SU-DHL-6 (cell line): ENCODE measurements at regions not wholly inside any gene's neighbourhood (a gene's known extent, or its start where the extent isn't known, plus 50 kb on each side); places are given as distances from the start of the nearest gene placed in this dataset.

ENCODE experiments used
- H2AFZ ChIP-seq: fragments of 200-600 bp; sonication (generic); 2 replicates; pipeline ENCODE4 v1.6.1; 2014; ENCODE audit warnings: low read depth, mild to moderate bottlenecking, moderate library complexity, mixed read lengths, antibody characterized with exemption, low read length; ENCODE audit not compliant: severe bottlenecking
- H3F3A ChIP-seq: fragments of 200-600 bp; shearing (Covaris generic); 2 replicates; pipeline ENCODE4 v1.6.0; 2016; ENCODE audit warnings: antibody characterized with exemption, mild to moderate bottlenecking; ENCODE audit not compliant: insufficient read depth
- H3K27ac ChIP-seq: fragments of 200-600 bp; sonication (generic); 2 replicates; pipeline ENCODE4 v1.5.1; 2016; ENCODE audit warnings: low read depth, mild to moderate bottlenecking, low read length, moderate library complexity, mixed read lengths
- H3K27me3 ChIP-seq: fragments of 200-600 bp; sonication (generic), shearing (Covaris generic); 2 replicates; pipeline ENCODE4 v1.6.0; 2014; ENCODE audit warnings: mild to moderate bottlenecking, low read length
- H3K36me3 ChIP-seq: fragments of 200-600 bp; sonication (generic); 2 replicates; pipeline ENCODE4 v1.6.1; 2014; ENCODE audit warnings: mild to moderate bottlenecking, low read length, mixed read lengths
- H3K4me2 ChIP-seq: fragments of 300-600, 200-600 bp; shearing (Covaris generic), sonication (generic); 2 replicates; pipeline ENCODE4 v1.6.0; 2014; ENCODE audit warnings: low read length, low read depth, mild to moderate bottlenecking; ENCODE audit not compliant: poor library complexity, severe bottlenecking
- H3K4me3 ChIP-seq: fragments of 200-600 bp; sonication (generic); 2 replicates; pipeline ENCODE4 v1.5.1; 2014; ENCODE audit warnings: antibody characterized with exemption, low read length, mild to moderate bottlenecking, mixed read lengths; ENCODE audit not compliant: insufficient read depth, poor library complexity, severe bottlenecking
- H3K79me2 ChIP-seq: fragments of 200-600 bp; sonication (generic); 2 replicates; pipeline ENCODE4 v1.6.1; 2014; ENCODE audit warnings: mild to moderate bottlenecking, low read length, moderate library complexity; ENCODE audit not compliant: insufficient read depth
- H3K9ac ChIP-seq: fragments of 200-600 bp; sonication (generic); 2 replicates; pipeline ENCODE4 v1.7.0; 2014; ENCODE audit warnings: mild to moderate bottlenecking, low read length
- H3K9me2 ChIP-seq: fragments of 200-600 bp; sonication (generic); replicated peaks from 2 replicates; pipeline ENCODE4 v1.6.1; 2014; ENCODE audit warnings: low read length; ENCODE audit not compliant: insufficient read depth
- H3K9me3 ChIP-seq: fragments of 200-600 bp; sonication (generic); 2 replicates; pipeline ENCODE4 v1.6.1; 2014; ENCODE audit warnings: low read length, mixed read lengths; ENCODE audit not compliant: insufficient read depth
- H4K20me1 ChIP-seq: fragments of 200-600 bp; sonication (generic); 2 replicates; pipeline ENCODE4 v1.6.1; 2014; ENCODE audit warnings: low read depth, mild to moderate bottlenecking, antibody characterized with exemption, low read length, moderate library complexity, mixed read lengths
- CTCF ChIP-seq: fragments of 200-600 bp; sonication (generic); IDR thresholded peaks from one replicate; pipeline ENCODE4 v1.5.1; 2017; ENCODE audit warnings: antibody characterized with exemption, mild to moderate bottlenecking, low read length, moderate library complexity; ENCODE audit not compliant: insufficient read depth, poor library complexity, severe bottlenecking
- EZH2phosphoT487 ChIP-seq: fragments of 200-600 bp; sonication (generic), shearing (Covaris generic); conservative IDR thresholded peaks from 2 replicates; pipeline ENCODE4 v1.6.1; 2018; ENCODE audit warnings: mild to moderate bottlenecking, antibody characterized with exemption, low read length, moderate library complexity, mixed read lengths

GRCh38 chr2:120805011-120805410 is 69.3 kb downstream of the GLI2 start:
- H3K4me2 ChIP-seq, result no peak overlapping the region
- TF ChIP-seq CTCF, result no peak
- no peak for TF ChIP-seq EZH2phosphoT487

GRCh38 chr2:120805602-120806001 is 69.9 kb downstream of the GLI2 start:
- Histone ChIP-seq H3K9me2 (no peaks in the 10 kb centered on the region), H3K4me2 (no peak overlapping the region), H3K79me2 (no peaks in the 10 kb centered on the region), H2AFZ (no peak overlapping the region), H3K36me3 (no peaks in the 10 kb centered on the region), H3K27me3 (no peaks in the 10 kb centered on the region), H3K4me3 (no peak overlapping the region), H4K20me1 (no peaks in the 10 kb centered on the region), H3K27ac (no peak overlapping the region), H3K9ac (no peak overlapping the region), H3K9me3 (no peaks in the 10 kb centered on the region), H3F3A (no peaks in the 10 kb centered on the region)
- TF ChIP-seq EZH2phosphoT487, result no peak
- TF ChIP-seq CTCF, result no peak

More at GRCh38 chr2:120805011-120805410, 69.3 kb downstream of the GLI2 start:
- no peaks in the 10 kb centered on the region for H3K36me3 ChIP-seq
- no peaks in the 10 kb centered on the region for H3K9me2 ChIP-seq
- H3F3A ChIP-seq, result no peaks in the 10 kb centered on the region
- H3K79me2 ChIP-seq, result no peaks in the 10 kb centered on the region
- no peaks in the 10 kb centered on the region for H3K9me3 ChIP-seq
- no peak overlapping the region for H3K9ac ChIP-seq
- no peak overlapping the region for H3K4me3 ChIP-seq
- H3K27ac ChIP-seq, result no peak overlapping the region
- H4K20me1 ChIP-seq, result no peaks in the 10 kb centered on the region
- no peak overlapping the region for H2AFZ ChIP-seq
- no peaks in the 10 kb centered on the region for H3K27me3 ChIP-seq

GRCh38 chr2:120807751-120808150 is 72.1 kb downstream of the GLI2 start:
- no peaks in the 10 kb centered on the region for H3K9me3 ChIP-seq
- no peak for TF ChIP-seq EZH2phosphoT487
- no peak for TF ChIP-seq CTCF
- no peaks in the 10 kb centered on the region for H3K27me3 ChIP-seq

GRCh38 chr2:120809151-120809550 is 73.5 kb downstream of the GLI2 start:
- no peaks in the 10 kb centered on the region for H3K9me3 ChIP-seq
- no peak overlapping the region for H3K27ac ChIP-seq
- no peaks in the 10 kb centered on the region for H3K27me3 ChIP-seq
- no peak overlapping the region for H2AFZ ChIP-seq
- TF ChIP-seq EZH2phosphoT487, result no peak
- TF ChIP-seq CTCF, result no peak
- no peaks in the 10 kb centered on the region for H3K9me2 ChIP-seq
- no peak overlapping the region for H3K4me2 ChIP-seq
- no peaks in the 10 kb centered on the region for H3F3A ChIP-seq
- no peaks in the 10 kb centered on the region for H3K36me3 ChIP-seq
- no peaks in the 10 kb centered on the region for H4K20me1 ChIP-seq
- no peak overlapping the region for H3K4me3 ChIP-seq
- H3K79me2 ChIP-seq, result no peaks in the 10 kb centered on the region
- H3K9ac ChIP-seq, result no peak overlapping the region

More at GRCh38 chr2:120807751-120808150, 72.1 kb downstream of the GLI2 start:
- Histone ChIP-seq H3F3A (no peaks in the 10 kb centered on the region), H3K79me2 (no peaks in the 10 kb centered on the region), H4K20me1 (no peaks in the 10 kb centered on the region), H3K36me3 (no peaks in the 10 kb centered on the region), H3K9me2 (no peaks in the 10 kb centered on the region), H3K27ac (no peak overlapping the region), H3K4me2 (no peak overlapping the region), H2AFZ (no peak overlapping the region), H3K9ac (no peak overlapping the region), H3K4me3 (no peak overlapping the region)
